H7 (cell line): ENCODE measurements at regions not wholly inside any gene's neighbourhood (a gene's known extent, or its start where the extent isn't known, plus 50 kb on each side); places are given as distances from the start of the nearest gene placed in this dataset.
"Not testable (repeated sequence)": the region's sequence is repeated elsewhere in the genome, so short reads cannot be mapped to it uniquely, and the experiment has no call there.

Experiments used
- DNase-seq: peaks from one replicate; pipeline ENCODE4 v3.0.0; 2012
- H3K27me3 ChIP-seq: 2 replicates; pipeline ENCODE4 v1.6.0; 2011; ENCODE audit warnings: mild to moderate bottlenecking, low read length; ENCODE audit not compliant: control insufficient read depth, insufficient read depth
- H3K36me3 ChIP-seq: replicated peaks from 2 replicates; pipeline ENCODE4 v1.5.1; 2011; ENCODE audit warnings: low read length; ENCODE audit not compliant: control insufficient read depth, insufficient read depth
- H3K4me3 ChIP-seq: 2 replicates; pipeline ENCODE4 v1.5.1; 2011; ENCODE audit warnings: low read depth, mild to moderate bottlenecking, control low read depth, low read length, moderate library complexity; ENCODE audit not compliant: insufficient read depth

DNA sequence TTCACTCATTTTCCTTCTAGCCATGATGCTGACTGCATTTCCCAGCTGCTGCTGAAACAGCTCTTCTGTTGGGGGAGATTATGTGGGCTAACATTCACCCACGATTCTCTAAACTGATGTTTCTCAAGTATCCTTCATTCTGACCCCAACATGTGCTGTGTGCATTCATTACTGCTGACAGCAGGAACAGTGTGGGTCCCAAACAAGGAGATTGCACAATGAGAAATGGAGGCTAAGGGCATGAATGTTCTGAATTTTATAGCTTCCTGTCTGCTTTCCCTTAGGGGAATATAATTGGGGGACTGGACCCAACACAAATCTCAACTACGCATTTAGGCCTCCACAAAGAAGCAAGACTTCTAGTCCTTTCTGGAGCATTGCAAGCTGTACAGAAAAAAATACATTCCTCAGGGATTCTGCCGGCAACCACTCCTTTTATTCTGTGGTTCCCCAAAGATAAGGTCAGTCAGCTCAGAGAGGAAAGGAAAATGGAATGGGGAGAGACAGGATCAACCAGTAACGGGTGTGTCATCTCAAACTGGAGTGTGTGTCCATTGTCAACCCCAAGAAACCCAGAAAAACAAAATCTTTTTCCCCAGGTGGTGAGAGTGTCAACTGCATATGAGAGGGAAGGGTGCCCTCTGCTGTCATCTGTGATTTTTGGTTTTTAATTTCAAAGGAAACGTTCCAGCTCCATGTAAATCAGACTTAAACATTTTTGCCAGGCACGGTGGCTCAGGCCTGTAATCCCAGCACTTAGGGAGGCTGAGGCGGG is 81.5 kb upstream of the EGFL6 start:
- no peak overlapping the region for H3K4me3 ChIP-seq
- peak; percentile 56 for DNase-seq
- H3K36me3 ChIP-seq = no peaks in the 10 kb centered on the region
- H3K27me3 ChIP-seq = no peaks in the 10 kb centered on the region

DNA sequence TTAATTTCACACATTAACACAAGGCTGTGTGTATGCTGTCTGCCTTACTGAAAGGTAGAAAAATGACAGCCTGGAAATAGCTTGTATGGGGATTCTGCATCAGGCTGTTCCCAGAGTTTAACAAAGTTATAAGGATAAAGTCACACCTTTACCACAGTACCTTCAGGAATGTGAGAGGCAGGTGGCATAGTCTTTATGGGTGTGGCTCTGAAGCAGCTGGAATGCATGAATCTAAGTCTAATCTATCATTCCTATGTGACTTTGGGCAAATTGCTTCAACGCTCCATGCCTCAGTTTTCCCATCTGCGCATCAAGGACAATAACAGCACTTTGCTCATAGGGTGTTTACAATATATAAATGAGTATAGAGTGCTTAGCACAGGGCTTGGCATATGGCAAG is 84.2 kb upstream of the EGFL6 start:
- Histone ChIP-seq H3K36me3 (no peaks in the 10 kb centered on the region), H3K27me3 (no peaks in the 10 kb centered on the region), H3K4me3 (no peak overlapping the region)
- no peak for DNase-seq

DNA sequence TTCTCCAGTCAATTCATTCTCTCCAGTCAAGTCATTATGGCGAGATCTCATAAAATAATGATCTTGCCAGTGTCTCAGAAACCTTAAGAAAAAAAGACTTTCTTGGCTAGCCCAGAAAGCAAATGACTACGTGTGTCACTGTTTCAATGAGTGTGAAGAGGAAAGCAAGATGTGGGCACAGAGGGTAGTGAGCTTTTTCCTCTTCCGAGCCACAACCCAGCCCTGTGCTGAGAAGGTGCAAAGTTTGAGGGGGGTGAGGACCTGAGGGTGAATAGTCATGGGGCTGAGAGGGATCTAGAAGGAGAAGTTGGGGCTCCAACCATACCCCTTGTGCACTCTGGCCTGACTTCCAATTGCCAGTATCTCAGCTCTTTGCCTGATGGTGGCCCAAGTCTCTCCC is 85.6 kb upstream of the EGFL6 start:
- no peaks in the 10 kb centered on the region for H3K27me3 ChIP-seq
- no peak overlapping the region for H3K4me3 ChIP-seq
- no peaks in the 10 kb centered on the region for H3K36me3 ChIP-seq
- DNase-seq = no peak

DNA sequence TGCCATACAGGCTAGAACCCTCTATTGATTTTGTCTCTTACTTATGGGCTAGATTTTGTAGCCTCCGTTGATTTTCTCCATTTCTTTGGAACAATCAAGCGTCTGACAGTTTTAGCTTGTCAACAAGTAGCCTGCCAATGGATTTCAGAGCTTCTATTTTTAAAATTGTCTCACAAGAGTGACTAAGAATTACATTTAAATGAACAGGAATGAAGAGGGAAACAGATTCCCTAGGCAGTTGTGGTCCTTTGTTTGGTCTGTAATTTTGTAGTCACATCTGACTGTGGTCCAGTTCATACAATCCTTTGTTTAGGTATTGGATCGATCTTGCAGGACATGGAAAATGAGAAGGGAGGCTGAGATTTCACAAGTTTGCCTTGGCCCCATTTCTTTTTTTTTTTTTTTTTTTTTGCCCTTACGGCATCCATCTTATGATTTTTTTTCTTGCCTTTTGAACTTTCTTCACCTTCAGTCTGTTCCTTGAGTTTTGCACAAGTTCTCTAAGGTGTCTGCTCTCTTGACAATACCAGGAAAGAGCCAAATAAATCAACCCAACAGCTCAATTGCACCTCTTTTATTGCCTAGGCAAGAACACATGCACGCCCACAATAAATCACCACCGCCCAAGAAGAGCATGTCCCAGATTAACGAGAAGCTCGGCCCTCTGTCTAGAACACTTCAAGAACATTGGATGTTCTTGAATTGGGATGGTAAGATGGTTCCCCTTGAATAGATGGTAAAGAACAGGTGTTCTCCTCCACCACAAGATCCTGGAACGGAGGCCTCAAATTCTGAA is 86.5 kb upstream of the EGFL6 start:
- DNase-seq = no peak
- H3K27me3 ChIP-seq = no peaks in the 10 kb centered on the region
- H3K36me3 ChIP-seq = no peaks in the 10 kb centered on the region
- no peak overlapping the region for H3K4me3 ChIP-seq

DNA sequence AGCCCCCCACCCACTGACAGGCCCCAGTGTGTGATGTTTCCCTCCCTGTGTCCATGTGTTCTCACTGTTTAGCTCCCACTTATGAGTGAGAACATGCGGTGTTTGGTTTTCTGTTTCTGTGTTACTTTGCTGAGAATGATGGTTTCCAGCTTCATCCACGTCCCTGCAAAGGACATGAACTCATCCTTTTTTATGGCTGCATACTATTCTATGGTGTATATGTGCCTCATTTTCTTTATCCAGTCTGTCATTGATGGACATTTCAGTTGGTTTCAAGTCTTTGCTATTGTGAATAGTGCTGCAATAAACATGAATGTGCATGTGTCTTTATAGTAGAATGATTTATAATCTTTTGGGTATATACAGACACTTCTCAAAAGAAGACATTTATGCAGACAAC is 88.6 kb upstream of the EGFL6 start:
- not testable (repeated sequence) for H3K36me3 ChIP-seq, H3K27me3 ChIP-seq, DNase-seq, H3K4me3 ChIP-seq

DNA sequence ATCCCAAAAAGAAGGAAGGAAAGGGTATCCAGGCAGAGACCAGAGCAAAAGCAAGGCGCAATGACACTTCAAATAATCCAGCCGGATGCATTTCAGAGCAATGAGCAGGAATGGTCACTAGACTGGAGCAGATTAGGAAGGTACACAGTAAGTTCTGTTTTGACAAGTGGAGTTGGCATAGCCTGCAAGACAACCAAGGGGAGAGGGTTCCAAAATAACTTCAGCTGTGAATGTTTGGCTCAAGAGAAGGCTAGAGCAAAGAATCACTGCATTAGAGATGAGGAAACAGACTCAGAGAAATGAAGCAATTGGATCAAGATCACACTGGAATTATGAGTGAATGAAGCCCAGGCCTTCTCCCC is 90.0 kb upstream of the EGFL6 start:
- no peak for DNase-seq
- no peak overlapping the region for H3K4me3 ChIP-seq
- H3K36me3 ChIP-seq = no peaks in the 10 kb centered on the region
- no peaks in the 10 kb centered on the region for H3K27me3 ChIP-seq

DNA sequence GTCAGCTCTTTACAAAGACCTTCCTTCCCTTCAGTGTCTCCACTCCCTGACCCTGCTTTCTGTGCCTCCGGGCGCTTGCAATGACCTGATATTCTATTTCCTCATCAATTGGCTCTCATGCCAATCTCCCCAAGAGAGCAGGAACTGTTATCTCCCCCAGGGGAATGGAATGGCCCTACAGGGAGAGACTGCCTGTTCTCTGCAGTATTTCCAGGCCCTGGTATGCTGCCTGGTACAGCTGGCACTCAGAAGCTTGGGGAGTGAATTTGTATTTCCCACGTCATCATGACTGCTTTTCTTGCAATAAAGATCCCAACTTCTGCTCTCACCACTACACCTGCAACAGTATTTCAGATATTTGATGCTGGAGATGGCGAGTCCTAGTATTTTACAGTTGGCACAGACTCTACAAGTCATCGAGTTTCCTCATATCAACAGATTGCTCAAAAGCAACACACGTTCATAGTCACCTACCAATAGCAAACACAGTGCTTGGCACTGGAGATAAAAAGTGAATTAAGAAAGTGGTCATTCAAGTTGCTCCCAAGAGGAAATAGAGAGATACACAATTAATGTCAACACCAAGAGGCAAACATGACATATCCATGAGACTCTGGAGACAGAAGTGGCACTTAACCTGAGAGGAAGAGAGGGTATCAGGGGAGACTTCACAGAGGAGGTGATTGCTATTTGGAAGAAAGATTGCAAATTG is 90.5 kb upstream of the EGFL6 start:
- H3K27me3 ChIP-seq = no peaks in the 10 kb centered on the region
- no peak overlapping the region for H3K4me3 ChIP-seq
- H3K36me3 ChIP-seq = no peaks in the 10 kb centered on the region
- no peak for DNase-seq

DNA sequence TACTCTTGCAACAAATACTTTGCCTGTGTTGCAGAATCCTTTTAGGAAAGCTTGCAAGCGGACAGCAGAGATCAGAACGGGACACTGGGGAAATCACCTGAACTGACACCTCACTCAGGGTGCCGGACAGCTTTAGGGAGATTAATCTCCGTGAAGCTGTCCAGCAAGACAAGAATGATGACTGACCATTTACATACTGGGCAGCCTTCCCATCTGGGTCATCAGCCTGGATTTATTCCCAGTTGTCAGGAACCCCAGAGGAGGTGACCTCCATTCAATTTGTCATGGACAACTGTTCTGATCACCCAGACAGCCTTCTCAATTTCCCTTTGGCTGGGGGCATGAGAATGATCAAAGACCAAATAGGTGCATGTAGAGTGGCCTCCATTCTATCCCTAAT is 93.0 kb upstream of the EGFL6 start:
- no peaks in the 10 kb centered on the region for H3K27me3 ChIP-seq
- H3K36me3 ChIP-seq = no peaks in the 10 kb centered on the region
- no peak overlapping the region for H3K4me3 ChIP-seq
- no peak for DNase-seq

DNA sequence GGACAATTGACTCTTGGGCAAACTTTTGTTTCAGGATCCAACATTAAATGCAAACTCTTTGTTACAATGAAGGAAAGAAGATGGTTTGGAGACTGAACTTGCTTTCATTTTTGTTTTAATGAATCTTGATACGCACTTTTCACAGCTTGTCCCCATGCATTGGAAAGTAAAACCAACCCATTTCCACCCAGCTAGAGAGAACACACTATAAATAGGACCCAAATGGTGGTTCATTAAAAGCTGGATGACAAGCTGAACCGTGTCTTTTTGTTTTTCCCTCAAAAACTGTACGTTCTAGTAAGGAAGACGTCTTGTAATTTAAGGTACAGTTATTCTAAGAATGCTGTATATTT is 95.3 kb upstream of the EGFL6 start:
- Histone ChIP-seq H3K27me3 (no peaks in the 10 kb centered on the region), H3K36me3 (no peaks in the 10 kb centered on the region)

DNA sequence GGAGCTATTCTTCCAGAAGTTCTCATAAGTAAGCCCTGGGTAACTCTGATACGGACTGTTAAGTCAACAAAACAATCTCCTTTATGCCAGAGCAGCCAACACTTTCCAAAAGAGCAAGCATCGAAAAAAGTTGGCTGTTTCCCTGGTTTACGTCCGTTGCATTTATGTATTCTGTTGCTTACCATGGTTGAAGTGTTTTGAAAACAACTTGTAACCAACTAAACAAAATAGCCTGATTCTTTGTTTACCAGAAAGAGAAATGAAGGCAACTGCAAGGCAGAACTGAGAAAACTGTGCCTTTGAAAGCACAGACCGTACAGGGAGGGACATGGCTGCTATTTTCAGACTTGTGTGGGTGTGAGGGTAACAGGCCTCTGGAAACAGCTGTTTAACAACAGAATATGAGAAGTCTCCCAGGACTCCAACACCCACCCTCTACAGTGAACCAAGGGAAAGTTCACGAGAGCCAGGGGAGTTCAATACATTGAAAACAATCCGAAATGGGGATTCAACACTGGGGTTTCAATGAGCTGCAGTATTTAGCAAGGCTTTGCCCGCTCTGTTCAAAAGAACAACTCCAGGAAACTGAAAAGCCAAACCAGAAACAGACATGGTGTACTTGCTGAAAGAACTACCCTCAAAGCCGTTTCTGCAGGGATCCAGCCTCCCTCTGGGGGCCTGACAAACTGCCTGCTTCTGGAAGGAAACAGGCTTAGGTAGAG is 95.8 kb upstream of the EGFL6 start:
- Histone ChIP-seq H3K27me3 (no peaks in the 10 kb centered on the region), H3K4me3 (no peak overlapping the region), H3K36me3 (no peaks in the 10 kb centered on the region)
- DNase-seq = no peak

More for the DNA sequence above, 95.3 kb upstream of the EGFL6 start:
- DNase-seq = no peak
- no peak overlapping the region for H3K4me3 ChIP-seq

DNA sequence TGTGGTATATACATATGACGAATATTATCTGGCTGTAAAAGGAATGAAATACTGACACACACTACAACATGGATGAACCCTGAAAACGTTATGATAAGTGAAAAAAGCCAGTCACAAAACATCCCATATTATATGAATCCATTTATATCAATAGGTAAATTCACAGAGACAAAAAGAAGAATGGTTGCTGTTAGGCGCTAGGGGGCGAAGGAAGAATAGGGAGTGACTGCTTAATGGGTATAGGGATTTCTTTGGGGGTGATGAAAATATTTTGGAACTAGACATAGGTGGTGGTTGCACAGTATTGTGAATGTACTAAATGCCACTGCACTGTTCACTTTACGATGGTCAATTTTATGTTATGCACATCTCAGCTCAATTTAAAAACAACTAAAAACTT is 96.4 kb upstream of the EGFL6 start:
- DNase-seq = no peak
- no peaks in the 10 kb centered on the region for H3K27me3 ChIP-seq

DNA sequence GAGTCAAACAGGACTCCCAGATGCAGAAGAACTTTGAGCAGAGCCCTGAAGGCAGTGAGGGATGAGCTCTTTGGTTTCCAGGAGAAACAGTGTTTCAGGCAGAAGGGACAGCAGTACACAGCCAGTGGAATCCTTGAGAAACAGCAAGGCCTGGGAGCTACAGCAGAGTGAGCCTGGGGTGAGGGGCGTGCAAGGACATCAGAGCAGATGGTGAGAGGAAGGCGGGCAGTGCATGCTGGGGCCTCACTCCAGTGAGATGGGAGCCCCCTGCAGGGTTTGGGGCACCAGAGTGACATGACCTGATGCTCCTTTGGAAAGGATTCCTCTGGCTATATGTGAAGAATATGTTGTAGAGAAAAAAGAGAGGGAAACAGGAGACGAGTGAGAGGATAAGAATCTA is 98.1 kb upstream of the EGFL6 start:
- H3K4me3 ChIP-seq = no peak overlapping the region
- no peaks in the 10 kb centered on the region for H3K36me3 ChIP-seq
- H3K27me3 ChIP-seq = no peaks in the 10 kb centered on the region
- DNase-seq = no peak

More for the DNA sequence above, 96.4 kb upstream of the EGFL6 start:
- H3K4me3 ChIP-seq = no peak overlapping the region
- no peaks in the 10 kb centered on the region for H3K36me3 ChIP-seq

DNA sequence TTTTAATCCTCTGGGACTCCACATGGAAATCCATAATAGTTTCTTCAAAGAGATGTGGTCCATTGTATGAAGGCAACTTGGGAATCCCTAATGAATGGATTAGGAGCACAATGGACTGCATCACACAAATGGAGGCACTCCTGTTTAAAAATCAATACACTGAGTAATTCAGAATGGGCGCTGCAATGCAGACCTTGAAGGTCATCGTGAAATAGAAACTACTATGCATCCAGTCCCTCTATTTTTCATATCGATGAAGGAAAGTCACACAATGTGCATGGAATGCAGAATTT is 98.8 kb upstream of the EGFL6 start:
- no peak for DNase-seq
- Histone ChIP-seq H3K27me3 (no peaks in the 10 kb centered on the region), H3K36me3 (no peaks in the 10 kb centered on the region), H3K4me3 (no peak overlapping the region)

DNA sequence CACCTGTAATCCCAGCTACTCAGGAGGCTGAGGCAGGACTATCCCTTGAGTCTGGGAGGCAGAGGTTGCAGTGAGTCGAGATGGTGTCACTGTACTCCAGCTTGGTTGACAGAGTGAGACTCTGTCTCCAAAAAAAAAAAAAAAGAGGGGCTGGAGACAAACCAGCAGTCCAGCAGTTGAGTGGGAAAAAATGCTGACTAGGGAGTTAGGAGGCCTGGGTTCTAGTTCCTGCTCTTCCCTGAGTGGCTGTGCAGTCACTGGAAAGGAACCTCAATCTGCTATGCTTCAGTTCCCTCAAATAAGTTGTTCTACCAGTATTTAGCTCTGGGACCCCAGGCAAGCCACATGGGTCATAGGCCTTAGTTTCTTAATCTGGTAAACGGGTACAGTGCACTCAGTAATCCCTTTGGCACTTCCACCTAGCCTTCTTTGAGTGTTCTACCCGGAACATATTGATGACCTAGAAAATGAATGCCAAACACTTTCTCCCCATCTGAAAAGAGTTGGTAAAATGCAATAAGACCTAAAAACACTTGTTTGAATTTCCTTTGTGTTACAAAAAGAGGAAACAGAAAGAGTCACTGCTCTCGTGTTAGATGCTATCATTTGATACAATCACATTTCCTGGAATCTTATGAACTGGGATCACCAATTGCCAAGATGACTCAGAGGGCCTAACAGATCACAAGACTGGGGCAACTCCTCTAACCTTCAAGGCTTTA is 99.3 kb upstream of the EGFL6 start:
- Histone ChIP-seq H3K27me3 (no peaks in the 10 kb centered on the region), H3K36me3 (no peaks in the 10 kb centered on the region), H3K4me3 (no peak overlapping the region)
- no peak for DNase-seq
